GM19240 (cell line): ENCODE measurements at regions not wholly inside any gene's neighbourhood (a gene's known extent, or its start where the extent isn't known, plus 50 kb on each side); places are given as distances from the start of the nearest gene placed in this dataset.
"Not testable (repeated sequence)": the region's sequence is repeated elsewhere in the genome, so short reads cannot be mapped to it uniquely, and the experiment has no call there.

Experiments used
- DNase-seq: peaks from one replicate; pipeline ENCODE4 v3.0.0; 2011; ENCODE audit warnings: low spot score; ENCODE audit not compliant: insufficient read length

DNA sequence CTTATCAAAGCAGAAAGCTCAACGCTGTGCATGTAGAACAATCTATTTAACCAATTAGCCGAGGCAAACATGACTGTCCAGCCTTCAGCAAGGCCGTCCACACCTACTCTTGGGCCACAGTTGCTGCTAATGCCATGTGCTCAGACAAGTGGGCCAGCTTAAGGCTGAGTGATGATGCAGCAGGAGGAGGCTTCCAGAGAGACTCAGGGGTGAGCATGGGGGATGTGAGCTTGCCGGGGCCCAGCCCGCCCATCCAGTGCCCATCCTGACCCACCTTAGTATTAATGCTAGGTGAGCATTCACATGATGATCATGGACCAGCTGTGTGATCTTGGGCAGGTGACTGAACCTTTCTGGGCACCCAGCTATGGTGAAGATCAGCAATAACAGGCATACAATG is 150.1 kb downstream of the TPRA1 start:
- DNase-seq = no peak

GRCh38 chr3:127439621-127440020 is 150.9 kb downstream of the TPRA1 start:
- no peak for DNase-seq

DNA sequence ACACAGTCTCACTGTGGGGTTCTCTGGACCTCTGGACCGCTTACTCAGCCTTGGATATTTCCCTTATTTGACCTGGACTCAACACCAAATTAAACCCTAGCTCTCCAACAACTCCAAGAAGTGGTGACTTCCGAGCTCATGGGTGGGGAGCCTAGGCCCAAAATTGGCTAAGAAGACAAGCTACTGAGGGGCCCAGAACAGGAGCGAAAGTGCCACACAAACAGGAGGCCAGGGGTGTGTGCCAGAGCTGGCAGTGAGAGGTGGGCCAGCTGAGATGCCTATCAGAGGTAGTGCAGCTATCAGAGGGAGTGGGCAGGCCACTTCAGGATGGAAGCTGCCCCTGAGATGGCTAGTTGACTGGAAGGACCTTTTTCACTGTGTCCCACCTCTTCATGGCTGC is 151.1 kb upstream of the PRR20G start:
- no peak for DNase-seq

- no peak for DNase-seq
These were observed 150.5 kb upstream of the PRR20G start for GRCh38 chr3:127438371-127438770.

GRCh38 chr3:127435299-127435698 is 147.5 kb upstream of the PRR20G start:
- not testable (repeated sequence) for DNase-seq

DNA sequence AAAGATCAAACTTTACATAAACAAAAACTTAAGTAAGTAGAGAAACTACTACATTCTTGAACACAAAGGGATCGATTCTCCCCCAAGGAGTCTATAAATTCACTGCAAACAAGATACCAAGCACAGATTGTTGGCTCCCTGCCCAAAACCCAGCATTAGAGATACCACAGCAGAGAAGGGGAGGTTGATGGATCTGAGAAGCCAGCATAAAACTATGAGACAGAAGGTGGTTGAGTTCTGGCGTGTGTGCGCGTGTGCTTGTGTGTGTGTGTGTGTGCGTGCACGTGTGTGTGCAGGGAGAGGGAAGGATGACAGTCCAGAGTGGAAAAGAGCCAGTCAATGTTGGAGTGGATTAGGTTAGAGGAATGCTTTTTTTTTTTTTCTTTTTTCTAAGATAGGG is 143.2 kb upstream of the PRR20G start:
- no peak for DNase-seq

DNA sequence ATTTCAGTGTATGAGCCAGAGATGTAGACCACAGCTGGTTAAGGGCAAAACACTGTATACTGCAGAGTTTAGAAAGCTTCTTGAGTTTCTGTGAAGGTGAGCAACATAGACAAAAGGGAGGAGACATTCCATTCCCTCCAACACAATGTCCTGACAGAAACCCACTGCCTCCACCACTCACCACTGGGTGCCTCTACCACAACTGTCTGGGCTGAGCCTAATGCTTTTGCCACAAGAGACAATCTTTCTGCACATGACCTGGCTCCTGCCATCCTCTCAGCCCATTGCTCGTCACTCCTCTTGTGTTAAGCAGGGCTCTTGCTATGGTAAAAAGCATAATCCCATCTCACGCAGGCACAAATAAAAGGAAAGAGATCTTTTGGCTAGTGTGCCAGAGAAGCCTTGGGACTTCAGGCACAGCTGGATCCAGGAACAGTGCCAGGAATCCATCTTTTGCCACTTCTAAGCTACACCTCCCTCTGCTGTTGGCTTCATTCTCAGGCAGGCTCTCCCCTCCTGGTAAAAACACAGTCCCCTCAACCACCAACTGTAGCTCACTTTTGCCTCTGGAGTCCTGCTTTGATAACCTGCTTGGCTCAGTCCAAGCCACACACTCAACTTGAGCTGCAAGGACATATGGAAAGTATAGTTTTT is 140.6 kb upstream of the PRR20G start:
- DNase-seq = no peak

GRCh38 chr3:127427666-127428065 is 139.8 kb upstream of the PRR20G start:
- DNase-seq = no peak

- DNase-seq = no peak
These were observed 139.3 kb upstream of the PRR20G start for GRCh38 chr3:127427156-127427555.

- no peak for DNase-seq
These were observed 138.8 kb upstream of the PRR20G start for GRCh38 chr3:127426444-127427153.

DNA sequence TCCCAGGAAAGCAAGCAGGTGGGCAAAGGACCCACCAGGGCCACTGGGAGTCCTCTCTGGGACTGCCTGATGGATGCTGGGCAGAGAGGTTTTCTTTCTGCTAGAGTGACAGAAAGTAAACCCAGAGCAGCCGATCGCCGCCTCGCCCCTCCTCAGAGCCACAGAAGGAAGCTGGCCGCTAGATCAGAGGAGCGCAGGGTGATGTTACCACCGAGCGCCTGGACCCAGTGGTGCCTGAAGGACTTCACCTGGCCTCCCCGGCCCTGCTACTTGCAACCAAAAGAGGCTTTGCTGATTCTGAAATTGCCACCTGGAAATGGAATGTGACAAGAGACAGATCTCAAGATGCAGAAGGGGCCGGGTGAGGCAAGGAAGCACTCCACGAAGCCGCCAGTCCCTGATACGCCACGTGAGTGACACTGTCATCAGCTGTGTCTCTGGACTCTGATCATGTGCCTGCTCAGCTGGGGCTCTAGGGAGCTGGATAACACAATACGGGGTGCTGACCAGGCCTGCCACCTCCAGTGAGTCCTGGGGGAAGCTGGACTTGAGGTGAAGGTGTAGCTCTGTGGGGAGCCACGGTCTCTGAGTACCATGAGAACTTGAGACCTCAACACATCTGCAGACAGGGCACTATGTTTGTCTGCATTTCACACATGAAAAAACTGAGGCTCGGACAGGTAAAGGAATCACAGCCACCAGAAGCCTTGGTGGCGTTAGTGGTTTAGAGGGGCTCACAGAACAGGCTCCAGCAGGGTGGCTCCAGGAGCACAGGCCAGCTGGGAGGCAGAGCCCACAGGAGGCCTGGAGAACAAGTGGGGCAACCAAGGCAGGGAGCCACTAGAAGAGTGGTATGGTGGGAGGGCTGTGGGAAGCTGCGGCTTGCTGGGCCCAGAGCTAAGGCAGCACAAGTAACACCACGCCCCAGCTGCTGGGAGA is 137.9 kb upstream of the PRR20G start:
- no peak for DNase-seq

GRCh38 chr3:127424766-127425504 is 137.1 kb upstream of the PRR20G start:
- no peak for DNase-seq

- no peak for DNase-seq
These were observed 136.3 kb upstream of the PRR20G start for GRCh38 chr3:127423856-127424765.

- no peak for DNase-seq
These were observed 135.0 kb upstream of the PRR20G start for GRCh38 chr3:127422663-127423375.

- DNase-seq = no peak
These were observed 134.3 kb upstream of the PRR20G start for GRCh38 chr3:127421943-127422662.

DNA sequence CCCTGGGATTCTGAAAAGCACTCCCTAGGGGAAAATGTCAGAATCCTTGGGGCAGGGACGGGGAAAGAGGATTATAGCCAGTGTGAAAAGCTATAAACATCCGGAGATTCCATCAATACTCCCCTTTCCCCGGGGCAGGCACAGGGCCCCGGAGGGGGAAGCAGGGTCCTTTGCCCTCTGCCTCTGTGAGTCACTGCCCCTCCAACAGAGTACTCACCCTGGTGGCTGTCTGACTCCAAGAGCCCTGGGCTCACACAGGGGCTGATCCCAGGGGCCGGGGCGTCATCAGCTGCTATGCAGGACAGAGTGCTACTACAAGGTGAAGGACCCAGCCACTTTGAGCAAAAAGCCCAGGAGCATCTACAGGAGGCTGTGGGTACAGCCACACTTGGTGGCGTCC is 133.0 kb upstream of the PRR20G start:
- no peak for DNase-seq

- no peak for DNase-seq
These were observed 132.1 kb upstream of the PRR20G start for GRCh38 chr3:127419641-127420553.

DNA sequence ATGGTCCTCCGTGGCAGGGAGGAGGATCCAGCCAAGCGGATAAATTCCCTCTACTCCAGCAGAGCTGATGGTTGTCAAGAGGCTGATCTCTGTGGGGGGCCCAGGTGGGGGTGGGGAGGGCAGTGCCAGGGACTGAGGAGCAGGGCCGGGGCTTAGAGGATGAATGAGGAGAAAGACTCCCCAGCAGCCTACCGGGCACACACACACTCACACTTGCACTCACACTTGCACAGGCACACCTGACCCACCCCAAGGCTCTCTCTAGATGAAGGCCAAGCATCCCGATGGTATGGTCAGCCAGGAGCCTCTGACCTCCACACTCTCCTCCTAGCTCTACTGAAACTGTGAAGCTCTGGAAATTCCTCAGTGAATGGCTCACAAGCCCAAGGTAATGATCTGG is 131.3 kb upstream of the PRR20G start:
- no peak for DNase-seq
